Right atrium auricular region (tissue), 2 donors: ENCODE measurements at regions not wholly inside any gene's neighbourhood (a gene's known extent, or its start where the extent isn't known, plus 50 kb on each side); places are given as distances from the start of the nearest gene placed in this dataset.

Source experiments
- DNase-seq: peaks from one replicate; pipeline ENCODE4 v3.0.0-alpha.2; 2019; ENCODE audit warnings: low spot score
- H3K27ac ChIP-seq, 2 donors: fragments of 200-600 bp; sonication (generic); 1 replicate in 1 of 2; 2 replicates in 1 of 2; pipeline ENCODE4 v1.5.1; 2016 to 2019
- H3K27me3 ChIP-seq, 2 donors: fragments of 200-600 bp; sonication (generic); one replicate each; pipeline versions ENCODE4 v1.5.1 to v1.6.0; 2017 to 2019
- H3K36me3 ChIP-seq: fragments of 200-600 bp; sonication (generic); one replicate; pipeline ENCODE4 v1.5.1; 2016
- H3K4me1 ChIP-seq, 2 donors: fragments of 200-600 bp; sonication (generic); one replicate each; pipeline versions ENCODE4 v1.5.1 to v1.6.0; 2017 to 2019
- H3K4me3 ChIP-seq, 2 donors: fragments of 200-600 bp; sonication (generic); 1 replicate in 1 of 2; 2 replicates in 1 of 2; pipeline ENCODE4 v1.5.1; 2017 to 2019; ENCODE audit warnings: mild to moderate bottlenecking in 1 of 2, moderate library complexity in 1 of 2
- H3K9me3 ChIP-seq, 2 donors: fragments of 200-600 bp; sonication (generic); one replicate each; pipeline ENCODE4 v1.5.1; 2019
- TF ChIP-seq, protein P1 (sequence below), 2 donors: fragments of 200-600 bp; sonication (generic); IDR thresholded peaks; one replicate each; pipeline ENCODE4 v1.5.1; 2019; ENCODE audit warnings: antibody characterized with exemption in 2 of 2

GRCh38 chr1:38524025-38524641, 335.4 kb downstream of the RRAGC start:
- no peaks in the 10 kb centered on the region for H3K9me3 ChIP-seq
- no peak overlapping the region for H3K4me3 ChIP-seq
- H3K36me3 ChIP-seq: no peaks in the 10 kb centered on the region
- no peak overlapping the region for H3K27ac ChIP-seq
- no peaks in the 10 kb centered on the region for H3K4me1 ChIP-seq
- no peak for DNase-seq
- H3K27me3 ChIP-seq: no peaks in the 10 kb centered on the region
- TF ChIP-seq, protein P1, sequence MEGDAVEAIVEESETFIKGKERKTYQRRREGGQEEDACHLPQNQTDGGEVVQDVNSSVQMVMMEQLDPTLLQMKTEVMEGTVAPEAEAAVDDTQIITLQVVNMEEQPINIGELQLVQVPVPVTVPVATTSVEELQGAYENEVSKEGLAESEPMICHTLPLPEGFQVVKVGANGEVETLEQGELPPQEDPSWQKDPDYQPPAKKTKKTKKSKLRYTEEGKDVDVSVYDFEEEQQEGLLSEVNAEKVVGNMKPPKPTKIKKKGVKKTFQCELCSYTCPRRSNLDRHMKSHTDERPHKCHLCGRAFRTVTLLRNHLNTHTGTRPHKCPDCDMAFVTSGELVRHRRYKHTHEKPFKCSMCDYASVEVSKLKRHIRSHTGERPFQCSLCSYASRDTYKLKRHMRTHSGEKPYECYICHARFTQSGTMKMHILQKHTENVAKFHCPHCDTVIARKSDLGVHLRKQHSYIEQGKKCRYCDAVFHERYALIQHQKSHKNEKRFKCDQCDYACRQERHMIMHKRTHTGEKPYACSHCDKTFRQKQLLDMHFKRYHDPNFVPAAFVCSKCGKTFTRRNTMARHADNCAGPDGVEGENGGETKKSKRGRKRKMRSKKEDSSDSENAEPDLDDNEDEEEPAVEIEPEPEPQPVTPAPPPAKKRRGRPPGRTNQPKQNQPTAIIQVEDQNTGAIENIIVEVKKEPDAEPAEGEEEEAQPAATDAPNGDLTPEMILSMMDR (IDR thresholded peaks at IDR 0.05): no peak

DNA sequence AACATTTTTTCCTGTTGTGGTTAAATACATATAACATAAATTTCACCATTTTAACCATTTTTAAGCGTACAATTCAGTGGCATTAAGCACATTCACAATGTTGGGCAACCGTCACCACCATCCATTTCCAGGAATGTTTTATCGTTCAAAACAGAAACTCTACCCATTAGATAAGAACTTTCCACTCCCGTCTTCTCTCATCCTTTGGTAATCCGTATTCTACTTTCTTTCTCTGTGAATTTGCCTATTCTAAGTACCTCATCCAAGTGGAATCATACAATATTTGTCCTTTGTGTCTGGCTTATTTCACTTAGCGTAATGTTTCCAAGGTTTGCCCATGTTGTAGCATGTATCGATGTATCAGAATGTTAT, 336.0 kb downstream of the RRAGC start:
- no peaks in the 10 kb centered on the region for H3K27me3 ChIP-seq
- H3K27ac ChIP-seq: no peak overlapping the region
- H3K4me3 ChIP-seq: no peak overlapping the region
- H3K9me3 ChIP-seq: no peaks in the 10 kb centered on the region
- no peak for DNase-seq
- H3K36me3 ChIP-seq: no peaks in the 10 kb centered on the region
- no peaks in the 10 kb centered on the region for H3K4me1 ChIP-seq
- TF ChIP-seq, protein P1 (IDR thresholded peaks at IDR 0.05): no peak

DNA sequence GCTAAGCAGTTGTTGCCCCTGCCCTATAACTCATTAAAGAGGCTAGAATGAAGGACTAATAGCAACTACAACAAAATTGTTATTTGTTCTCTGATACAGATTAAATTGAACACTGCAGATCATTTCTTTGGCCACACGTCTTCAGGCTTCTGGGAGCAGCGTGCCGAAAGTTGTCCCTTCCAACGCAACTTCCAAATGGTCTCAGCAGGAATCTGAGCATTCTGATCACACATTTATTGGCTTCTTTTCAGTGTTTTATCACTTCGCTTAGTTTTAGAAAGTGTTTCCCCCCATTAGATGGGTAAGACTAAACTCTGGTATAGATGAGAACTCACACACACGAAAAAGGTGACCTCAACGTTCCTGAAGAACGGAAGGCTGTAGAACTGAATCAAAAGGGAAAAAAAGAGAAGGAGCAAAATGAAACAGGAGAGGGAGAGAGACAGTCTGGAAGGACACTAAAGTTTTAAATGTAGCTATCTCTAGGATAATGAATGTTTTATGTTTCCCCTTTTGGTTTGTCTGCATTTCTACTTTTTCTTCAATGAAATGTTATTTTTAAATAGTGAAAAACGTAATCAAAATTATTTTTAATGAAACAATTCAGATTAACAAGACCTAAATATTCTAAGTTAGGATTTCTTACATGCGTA, 336.5 kb downstream of the RRAGC start:
- no peak for DNase-seq
- no peak overlapping the region for H3K4me3 ChIP-seq
- H3K4me1 ChIP-seq: no peaks in the 10 kb centered on the region
- H3K27ac ChIP-seq: no peak overlapping the region
- H3K27me3 ChIP-seq: no peaks in the 10 kb centered on the region
- H3K36me3 ChIP-seq: no peaks in the 10 kb centered on the region
- TF ChIP-seq, protein P1 (IDR thresholded peaks at IDR 0.05): no peak
- no peaks in the 10 kb centered on the region for H3K9me3 ChIP-seq

- no peak overlapping the region for H3K4me3 ChIP-seq
- no peaks in the 10 kb centered on the region for H3K36me3 ChIP-seq
- H3K4me1 ChIP-seq: no peaks in the 10 kb centered on the region
- no peak overlapping the region for H3K27ac ChIP-seq
- DNase-seq: no peak
- no peaks in the 10 kb centered on the region for H3K27me3 ChIP-seq
- TF ChIP-seq, protein P1 (IDR thresholded peaks at IDR 0.05): no peak
- H3K9me3 ChIP-seq: no peaks in the 10 kb centered on the region
Observed at GRCh38 chr1:38516560-38516959, 343.0 kb downstream of the RRAGC start.

- no peaks in the 10 kb centered on the region for H3K9me3 ChIP-seq
- TF ChIP-seq, protein P1 (IDR thresholded peaks at IDR 0.05): no peak
- H3K27ac ChIP-seq: no peak overlapping the region
- H3K4me3 ChIP-seq: no peak overlapping the region
- H3K4me1 ChIP-seq: no peaks in the 10 kb centered on the region
- H3K27me3 ChIP-seq: no peaks in the 10 kb centered on the region
- DNase-seq: no peak
- H3K36me3 ChIP-seq: no peaks in the 10 kb centered on the region
Observed at GRCh38 chr1:38512789-38513188, 346.8 kb downstream of the RRAGC start.
